Brain microvascular endothelial cell (primary cell): ENCODE measurements at regions not wholly inside any gene's neighbourhood (a gene's known extent, or its start where the extent isn't known, plus 50 kb on each side); places are given as distances from the start of the nearest gene placed in this dataset.

Source experiments
- DNase-seq: peaks from one replicate; pipeline ENCODE4 v3.0.0-alpha.2; 2020
- H3K27ac ChIP-seq: fragments of 250-450 bp; sonication (Bioruptor Pico); 2 replicates; pipeline ENCODE4 v1.5.1; 2020; ENCODE audit warnings: mild to moderate bottlenecking, moderate library complexity
- H3K27me3 ChIP-seq: fragments of 250-450 bp; sonication (Bioruptor Pico); replicated peaks from 2 replicates; pipeline ENCODE4 v1.5.1; 2020; ENCODE audit warnings: mild to moderate bottlenecking
- H3K36me3 ChIP-seq: fragments of 250-450 bp; sonication (Bioruptor Pico); replicated peaks from 2 replicates; pipeline ENCODE4 v1.5.1; 2020; ENCODE audit warnings: mild to moderate bottlenecking
- H3K4me3 ChIP-seq: 2 replicates; pipeline ENCODE4 v1.5.1; 2011; ENCODE audit warnings: low read depth, mild to moderate bottlenecking, control low read depth, low read length, moderate library complexity
- CTCF ChIP-seq: IDR thresholded peaks from 2 replicates; pipeline ENCODE4 v1.5.1; 2011; ENCODE audit warnings: low read depth, mild to moderate bottlenecking, moderate library complexity, low read length, control low read depth, inconsistent platforms; ENCODE audit errors: missing control alignments
- in situ Hi-C: cut with HindIII; loops from 2 replicates; pipeline ENCODE4 v1.10.0; 2017; ENCODE audit warnings: low sequenced_read_pairs, low pct_ligation_motif_present

DNA sequence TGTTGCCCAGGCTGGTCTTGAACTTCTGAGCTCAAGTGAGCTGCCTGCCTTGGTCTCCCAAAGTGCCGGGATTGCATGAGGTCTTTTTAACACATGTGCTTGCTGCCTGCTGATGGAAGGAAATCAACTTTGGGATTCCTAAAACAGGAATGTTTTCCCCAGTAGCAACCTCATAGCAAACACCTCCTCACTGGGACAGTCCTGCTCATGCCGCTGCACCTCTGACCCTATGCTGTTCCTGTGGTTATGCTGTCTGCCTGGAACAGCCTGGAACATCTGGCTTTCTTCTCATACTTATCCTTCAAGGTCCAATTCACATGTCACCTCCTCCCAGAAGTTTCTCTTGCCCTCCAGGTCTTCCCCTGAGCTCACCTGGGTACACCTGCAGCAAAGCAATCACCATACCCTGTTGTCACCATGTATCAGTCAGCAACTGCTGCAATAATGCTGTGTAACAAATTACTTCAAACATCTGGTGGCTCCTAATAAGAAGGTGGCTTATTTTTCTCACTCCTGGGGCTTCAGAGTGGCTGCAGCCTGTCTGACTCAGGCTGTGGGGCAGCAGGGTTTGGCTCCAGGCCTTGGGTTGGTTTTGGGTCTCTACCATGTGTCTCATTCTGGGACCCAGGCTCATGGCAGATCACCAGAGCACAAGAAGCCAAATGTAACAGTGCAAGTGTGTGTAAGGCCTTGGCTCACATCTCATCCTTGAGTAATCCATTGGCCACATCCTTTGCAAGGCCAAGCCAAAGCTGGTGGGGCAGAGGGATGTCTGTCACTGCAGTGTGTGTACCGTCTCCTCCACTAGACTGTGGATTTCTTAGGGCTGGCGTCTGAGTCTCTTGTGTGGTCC lies 59.4 kb upstream of the SORCS2 start:
- Histone ChIP-seq H3K4me3 (no peak overlapping the region), H3K36me3 (no peaks in the 10 kb centered on the region), H3K27me3 (peaks cover under 1% of the 10 kb centered on the region), H3K27ac (no peak overlapping the region)
- in situ Hi-C loops: no loop called here
- DNase-seq: no peak
- TF ChIP-seq CTCF: no peak

GRCh38 chr4:7132249-7132648 lies 60.1 kb upstream of the SORCS2 start:
- Histone ChIP-seq H3K27ac (no peak overlapping the region), H3K4me3 (no peak overlapping the region), H3K27me3 (no peaks in the 10 kb centered on the region), H3K36me3 (no peaks in the 10 kb centered on the region)
- DNase-seq: no peak
- TF ChIP-seq CTCF: no peak
- in situ Hi-C loops: no loop called here

DNA sequence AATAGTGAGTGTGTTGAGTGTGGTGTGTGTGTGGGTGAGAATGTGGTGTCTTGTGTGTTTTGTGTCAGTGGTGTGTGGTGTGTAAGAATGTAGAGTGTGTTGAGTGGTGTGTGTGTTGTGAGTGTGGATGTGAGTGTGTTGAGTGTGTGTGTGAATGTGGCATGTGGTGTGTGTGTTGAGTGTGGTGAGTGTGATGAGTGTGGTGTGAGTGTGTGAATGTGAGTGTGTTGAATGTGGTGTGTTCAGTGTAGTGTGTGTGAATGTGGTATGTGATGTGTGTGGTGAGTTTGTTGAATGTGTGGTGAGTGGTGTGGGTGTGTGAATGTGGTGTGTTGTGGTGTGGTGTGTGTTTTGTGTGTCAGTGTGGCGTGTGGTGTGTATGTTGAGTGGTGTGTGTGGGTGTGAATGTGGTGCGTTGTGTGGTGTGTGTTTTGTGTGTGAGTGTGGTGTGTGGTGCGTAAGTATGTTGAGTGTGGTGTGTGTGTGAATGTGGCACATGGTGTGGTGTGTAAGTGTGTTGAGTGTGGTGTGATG lies 60.8 kb upstream of the SORCS2 start:
- H3K27ac ChIP-seq: no peak overlapping the region
- in situ Hi-C loops: no loop called here
- H3K27me3 ChIP-seq: no peaks in the 10 kb centered on the region
- no peak for DNase-seq
- no peak overlapping the region for H3K4me3 ChIP-seq
- no peak for TF ChIP-seq CTCF
- no peaks in the 10 kb centered on the region for H3K36me3 ChIP-seq

DNA sequence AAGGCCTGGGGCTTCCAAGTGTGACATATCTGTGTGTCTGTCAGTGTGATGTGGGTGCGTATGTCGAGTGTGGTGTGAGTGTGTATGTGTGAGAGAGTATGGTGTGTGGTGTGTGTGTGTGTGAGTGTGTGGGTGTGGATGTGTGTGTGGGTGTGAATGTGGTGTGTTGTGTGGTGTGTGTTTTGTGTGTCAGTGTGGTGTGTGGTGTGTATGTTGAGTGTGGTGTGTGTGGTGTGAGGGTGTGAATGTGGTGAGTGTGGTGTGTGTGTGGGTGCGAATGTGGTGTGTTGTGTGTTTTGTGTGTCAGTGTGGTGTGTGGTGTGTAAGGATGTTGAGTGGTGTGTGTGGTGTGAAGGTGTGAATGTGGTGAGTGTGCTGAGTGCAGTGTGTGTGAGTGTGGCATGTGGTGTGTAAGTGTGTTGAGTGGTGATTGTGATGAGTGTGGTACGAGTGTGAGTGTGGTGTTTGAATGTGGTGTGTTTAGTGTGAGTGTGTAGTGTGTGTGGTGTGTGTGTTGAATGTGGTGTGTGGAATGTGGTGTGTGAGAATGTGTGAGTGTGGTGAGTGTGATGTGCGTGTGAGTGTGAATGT lies 61.6 kb upstream of the SORCS2 start:
- no peak for TF ChIP-seq CTCF
- Histone ChIP-seq H3K27ac (no peak overlapping the region), H3K4me3 (no peak overlapping the region), H3K36me3 (no peaks in the 10 kb centered on the region), H3K27me3 (no peaks in the 10 kb centered on the region)
- in situ Hi-C loops: no loop called here
- no peak for DNase-seq

DNA sequence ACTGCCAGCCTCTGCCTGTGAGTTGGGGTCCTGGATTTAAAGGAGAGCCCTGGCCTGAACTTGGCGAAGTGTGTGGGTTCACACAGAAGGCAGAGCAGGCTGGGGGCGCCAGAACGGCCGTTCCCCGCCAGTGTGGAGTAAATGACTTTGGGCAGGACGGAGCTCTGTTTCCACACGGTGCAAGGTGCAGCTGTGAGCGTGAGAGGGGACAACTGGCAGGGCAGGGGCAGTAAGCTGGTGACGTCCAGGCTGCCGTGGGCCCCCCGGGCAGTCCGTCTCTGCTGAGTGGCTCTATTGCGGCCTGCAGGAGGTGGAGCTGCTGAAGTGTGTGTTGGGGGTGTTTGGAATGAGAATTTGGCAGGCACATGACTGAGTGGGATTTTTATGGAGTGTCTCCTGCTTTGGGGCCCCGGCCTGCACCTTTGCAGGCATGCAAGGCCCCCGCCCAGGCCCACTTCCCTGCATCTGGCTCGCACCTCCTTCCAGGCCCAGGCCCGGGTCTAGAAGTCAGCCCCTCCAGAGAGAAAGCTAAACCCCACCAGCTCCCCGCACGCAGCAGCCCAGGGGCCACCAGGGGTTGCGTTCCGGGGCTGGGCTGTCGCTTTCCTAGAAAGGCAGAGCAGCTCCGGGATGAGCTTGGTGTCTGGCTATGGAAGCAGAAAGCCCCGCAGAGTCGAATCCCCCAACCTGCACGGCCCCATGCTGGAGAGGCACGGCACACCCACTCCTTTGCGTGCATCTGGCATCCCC lies 62.2 kb upstream of the GRPEL1 start:
- Histone ChIP-seq H3K4me3 (no peak overlapping the region), H3K36me3 (no peaks in the 10 kb centered on the region), H3K27ac (no peak overlapping the region), H3K27me3 (no peaks in the 10 kb centered on the region)
- in situ Hi-C loops: no loop called here
- DNase-seq: no peak
- no peak for TF ChIP-seq CTCF
